GF-D8 (cell line): ENCODE measurements at regions not wholly inside any gene's neighbourhood (a gene's known extent, or its start where the extent isn't known, plus 50 kb on each side); places are given as distances from the start of the nearest gene placed in this dataset.
A peak's percentile ranks its signal among the peaks of the same experiment; 100 is the strongest.

ENCODE experiments used
- DNase-seq: peaks from one replicate; lab custom pipeline; 2025; lab: John Stamatoyannopoulos, UW

- no peak for DNase-seq
Measured at GRCh38 chr11:129324533-129325175, 51.0 kb upstream of the BARX2 start.

- peak; percentile 100 for DNase-seq
Measured at GRCh38 chr11:129323896-129324502, 51.6 kb upstream of the BARX2 start.

- DNase-seq: no peak
Measured at GRCh38 chr11:129322941-129323340, 52.7 kb upstream of the BARX2 start.

GRCh38 chr11:129321076-129321475 lies 54.6 kb upstream of the BARX2 start:
- no peak for DNase-seq

- DNase-seq: no peak
Measured at GRCh38 chr11:129320494-129320893, 55.2 kb upstream of the BARX2 start.

- no peak for DNase-seq
Measured at GRCh38 chr11:129319751-129320150, 55.9 kb upstream of the BARX2 start.

GRCh38 chr11:129319201-129319600 lies 56.4 kb upstream of the BARX2 start:
- DNase-seq: no peak

GRCh38 chr11:129317571-129317970 lies 58.1 kb upstream of the BARX2 start:
- peak; percentile 68 for DNase-seq

GRCh38 chr11:129316781-129317180 lies 58.9 kb upstream of the BARX2 start:
- DNase-seq: no peak

- no peak for DNase-seq
Measured at GRCh38 chr11:129315781-129316579, 59.7 kb upstream of the BARX2 start.

- DNase-seq: peak; percentile 85
Measured at GRCh38 chr11:129314371-129314770, 61.3 kb upstream of the BARX2 start.

GRCh38 chr11:129313541-129314297 lies 61.9 kb upstream of the BARX2 start:
- no peak for DNase-seq

- DNase-seq: no peak
Measured at GRCh38 chr11:129312730-129313503, 62.7 kb upstream of the BARX2 start.

- no peak for DNase-seq
Measured at GRCh38 chr11:129308241-129308865, 67.3 kb upstream of the BARX2 start.

- DNase-seq: no peak
Measured at GRCh38 chr11:129307162-129307561, 68.5 kb upstream of the BARX2 start.

GRCh38 chr11:129302386-129303101 lies 73.1 kb upstream of the BARX2 start:
- no peak for DNase-seq

GRCh38 chr11:129300099-129300498 lies 75.5 kb upstream of the BARX2 start:
- DNase-seq: no peak

- DNase-seq: no peak
Measured at GRCh38 chr11:129298988-129299387, 76.7 kb upstream of the BARX2 start.

- no peak for DNase-seq
Measured at GRCh38 chr11:129295746-129296145, 79.9 kb upstream of the BARX2 start.

GRCh38 chr11:129292771-129293170 lies 82.9 kb upstream of the BARX2 start:
- no peak for DNase-seq

GRCh38 chr11:129292092-129292491 lies 83.6 kb upstream of the BARX2 start:
- DNase-seq: no peak
